G401 (cell line): ENCODE measurements at regions not wholly inside any gene's neighbourhood (a gene's known extent, or its start where the extent isn't known, plus 50 kb on each side); places are given as distances from the start of the nearest gene placed in this dataset.

ENCODE experiments used
- DNase-seq: peaks from one replicate; pipeline ENCODE4 v3.0.0-alpha.2; 2015; ENCODE audit warnings: low spot score
- in situ Hi-C: cut with HindIII; loops from 2 replicates; pipeline ENCODE4 v1.10.0; 2016; ENCODE audit warnings: low sequenced_read_pairs, mixed read lengths

GRCh38 chr4:166535865-166536264, 662.8 kb downstream of the TLL1 start:
- DNase-seq, result no peak
- in situ Hi-C loops, result no loop called here

- DNase-seq, result no peak
- in situ Hi-C loops, result no loop called here
Measured at GRCh38 chr4:166538491-166539005, 665.5 kb downstream of the TLL1 start.

GRCh38 chr4:166546009-166546408, 673.0 kb downstream of the TLL1 start:
- in situ Hi-C loops, result no loop called here
- no peak for DNase-seq

- DNase-seq, result no peak
- in situ Hi-C loops, result no loop called here
Measured at GRCh38 chr4:166577639-166578038, 656.7 kb downstream of the SPOCK3 start.

GRCh38 chr4:166585491-166585890, 648.8 kb downstream of the SPOCK3 start:
- in situ Hi-C loops, result no loop called here
- DNase-seq, result no peak

DNA sequence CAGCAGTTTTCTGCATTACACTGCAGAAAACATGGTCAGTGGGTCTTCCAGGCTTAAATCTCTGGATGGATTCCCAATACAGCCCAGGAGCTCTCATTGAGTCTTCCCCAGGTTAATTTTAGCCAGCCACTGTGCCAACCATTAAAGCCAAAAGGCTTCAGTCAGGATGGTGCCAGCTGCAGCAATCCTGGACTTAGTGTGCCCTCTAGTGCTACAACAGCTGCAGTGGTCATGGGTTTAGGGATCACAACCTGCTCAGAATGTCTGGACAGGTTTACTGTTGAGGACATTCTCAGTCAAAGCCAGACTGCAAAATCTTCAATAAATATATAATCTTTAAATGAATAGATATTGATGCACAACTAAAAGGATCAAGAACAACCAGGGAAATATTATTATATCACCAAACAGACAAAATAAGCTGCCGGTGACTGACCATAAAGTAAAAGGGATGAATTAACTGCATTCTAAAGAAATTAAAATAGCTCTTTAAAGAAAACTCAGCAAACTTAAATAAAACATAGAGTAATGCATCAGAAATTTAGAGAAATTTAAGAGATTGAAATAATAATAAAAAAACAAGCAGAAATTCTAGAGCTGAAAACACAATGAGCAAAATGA, 639.9 kb downstream of the SPOCK3 start:
- in situ Hi-C loops, result no loop called here
- peak; percentile 67 for DNase-seq

DNA sequence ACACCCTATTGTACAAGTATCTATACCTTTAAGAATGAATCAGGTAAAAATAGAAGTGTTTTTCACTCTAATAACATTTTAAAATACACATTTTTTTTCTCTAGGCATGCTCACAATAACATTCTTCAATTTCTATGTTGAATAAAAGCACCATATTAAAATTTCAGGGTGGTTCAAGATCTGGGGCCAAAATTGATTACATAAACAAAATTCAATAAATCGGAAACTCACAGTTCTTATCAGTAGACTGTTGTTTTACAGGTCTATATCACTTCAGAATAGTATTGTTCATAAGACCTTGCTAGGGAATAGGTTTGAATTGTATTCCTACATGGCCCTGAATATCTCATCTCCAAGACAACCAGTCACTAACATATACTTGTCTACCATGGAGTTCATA, 634.0 kb downstream of the SPOCK3 start:
- DNase-seq, result no peak
- in situ Hi-C loops, result no loop called here

GRCh38 chr4:166602068-166602467, 632.2 kb downstream of the SPOCK3 start:
- DNase-seq, result no peak
- in situ Hi-C loops, result no loop called here

DNA sequence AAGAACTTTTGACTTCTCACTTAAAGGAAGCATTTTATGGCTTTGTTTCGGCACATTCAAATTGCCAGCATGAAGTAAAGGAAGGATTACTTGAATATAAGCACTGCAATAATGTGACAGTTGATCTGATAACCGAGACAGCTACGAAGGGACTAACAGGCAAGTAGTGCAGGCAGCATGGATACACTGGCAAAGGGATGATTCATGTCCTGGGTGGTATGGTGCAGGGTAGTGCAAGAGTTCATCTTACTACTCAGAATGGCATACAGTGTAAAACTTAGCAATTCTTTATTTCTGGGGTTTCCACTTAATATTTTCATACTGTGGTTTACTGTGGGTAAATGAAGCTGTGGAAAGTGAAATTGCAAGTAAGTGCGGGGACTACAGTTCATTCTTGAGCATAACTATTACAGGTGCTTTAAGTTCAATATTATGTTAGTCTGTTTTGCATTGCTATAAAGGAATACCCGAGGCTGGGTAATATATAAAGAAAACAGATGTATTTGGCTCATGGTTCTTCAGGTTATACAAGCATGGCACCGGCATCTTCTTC, 611.8 kb downstream of the SPOCK3 start:
- DNase-seq, result no peak
- in situ Hi-C loops, result no loop called here

GRCh38 chr4:166625018-166625637, 609.2 kb downstream of the SPOCK3 start:
- in situ Hi-C loops, result no loop called here
- DNase-seq, result no peak

- no peak for DNase-seq
- in situ Hi-C loops, result no loop called here
Measured at GRCh38 chr4:166628454-166628853, 605.8 kb downstream of the SPOCK3 start.

DNA sequence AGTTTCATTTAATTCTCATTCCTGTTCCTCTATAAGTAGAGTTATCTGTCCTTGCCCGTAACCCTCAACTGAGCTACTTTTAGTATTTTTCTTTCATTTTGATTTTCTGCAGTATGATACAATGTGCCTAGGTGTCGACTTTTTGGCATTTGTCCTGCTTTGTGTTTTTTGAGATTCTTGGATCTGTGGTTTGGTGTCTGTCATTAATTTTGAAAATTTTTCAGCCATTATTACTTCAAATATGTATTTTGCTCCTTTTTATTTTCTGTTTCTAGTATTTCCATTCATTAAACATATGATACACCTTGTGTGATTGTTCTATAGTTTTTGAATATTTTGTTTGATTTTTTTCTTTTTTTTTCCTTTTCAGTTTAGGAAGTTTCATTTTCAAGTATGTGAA, 598.9 kb downstream of the SPOCK3 start:
- no peak for DNase-seq
- in situ Hi-C loops, result no loop called here

- DNase-seq, result no peak
- in situ Hi-C loops, result no loop called here
Measured at GRCh38 chr4:166637816-166638215, 596.5 kb downstream of the SPOCK3 start.

DNA sequence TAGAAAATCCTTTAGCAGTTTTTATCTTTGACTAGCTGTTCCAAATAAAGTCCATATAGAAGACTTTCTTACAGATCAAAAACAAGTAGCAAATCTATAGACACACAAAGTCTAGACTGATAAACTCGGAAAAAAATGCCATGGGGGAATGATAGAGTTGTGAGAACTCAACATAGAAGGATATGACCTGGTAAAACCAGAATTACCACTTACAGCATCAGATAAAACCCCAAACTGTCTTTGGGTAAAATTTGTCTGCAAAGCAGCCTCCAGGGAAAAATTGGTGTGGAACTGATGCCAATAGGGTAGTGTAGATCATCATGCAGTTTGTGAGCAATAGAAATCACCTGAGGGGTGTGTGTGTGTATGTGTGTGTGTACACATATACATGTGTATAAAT, 579.1 kb downstream of the SPOCK3 start:
- in situ Hi-C loops, result no loop called here
- no peak for DNase-seq

GRCh38 chr4:166655705-166656104, 578.6 kb downstream of the SPOCK3 start:
- no peak for DNase-seq
- in situ Hi-C loops, result no loop called here

GRCh38 chr4:166657261-166657660, 577.0 kb downstream of the SPOCK3 start:
- no peak for DNase-seq
- in situ Hi-C loops, result no loop called here

DNA sequence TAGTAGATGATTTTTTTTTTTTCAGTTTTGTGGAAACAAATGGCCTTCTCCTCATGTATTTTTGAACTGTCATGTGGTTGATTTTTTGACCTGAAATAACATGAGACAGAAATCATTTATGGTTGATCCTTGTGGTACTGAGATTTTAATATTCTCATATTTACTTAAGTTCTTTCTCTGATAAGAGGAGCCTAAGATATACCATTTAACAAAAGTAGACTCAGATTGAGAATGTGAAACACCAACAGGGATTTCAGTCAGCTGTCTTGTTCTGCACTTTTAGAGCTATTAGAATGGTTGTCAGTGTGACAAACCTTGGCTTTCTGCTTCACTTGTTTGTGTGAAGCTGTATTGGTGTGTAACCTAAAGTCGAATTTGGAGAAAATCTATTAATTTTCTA, 575.7 kb downstream of the SPOCK3 start:
- in situ Hi-C loops, result no loop called here
- no peak for DNase-seq

GRCh38 chr4:166662266-166662843, 571.9 kb downstream of the SPOCK3 start:
- in situ Hi-C loops, result no loop called here
- DNase-seq, result no peak

DNA sequence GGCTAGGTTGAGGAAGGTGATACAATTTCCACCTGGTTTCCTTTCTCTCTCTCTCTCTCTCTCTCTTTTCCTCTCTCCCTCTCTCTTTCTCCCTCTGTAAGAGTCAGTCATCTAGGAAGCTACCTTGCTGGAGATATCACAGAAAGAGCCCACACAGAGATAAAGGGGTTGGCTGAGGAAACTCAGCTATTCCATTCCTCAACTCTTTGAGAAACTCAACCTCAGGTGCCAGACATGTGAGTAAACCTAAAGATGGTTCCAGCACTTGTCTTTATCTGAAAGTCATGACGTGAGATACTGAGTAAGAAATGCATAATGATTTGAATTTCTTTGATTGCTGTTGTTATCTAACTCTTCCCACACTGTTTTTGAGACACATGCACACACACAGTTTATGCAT, 564.0 kb downstream of the SPOCK3 start:
- in situ Hi-C loops, result no loop called here
- no peak for DNase-seq

- DNase-seq, result no peak
- in situ Hi-C loops, result no loop called here
Measured at GRCh38 chr4:166673911-166674310, 560.4 kb downstream of the SPOCK3 start.

DNA sequence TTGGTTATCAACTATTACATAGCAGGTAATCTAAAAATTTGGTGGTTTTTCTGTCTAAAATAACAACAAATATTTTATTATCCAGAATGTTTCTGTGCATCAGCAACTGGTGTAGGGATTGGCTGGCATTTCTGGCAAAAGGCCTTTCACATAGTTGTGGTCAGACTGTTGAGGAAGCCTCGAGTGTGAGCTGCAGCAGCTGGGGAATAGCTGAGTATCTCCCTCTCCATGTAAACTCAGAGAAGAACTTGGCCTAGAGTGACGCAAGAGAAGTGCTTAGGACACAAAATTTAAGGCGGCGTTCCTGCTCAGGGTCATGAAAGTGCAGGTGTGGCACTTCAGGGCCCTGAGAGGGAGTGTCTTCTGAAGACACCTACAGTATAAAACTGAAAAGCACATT, 558.9 kb downstream of the SPOCK3 start:
- no peak for DNase-seq
- in situ Hi-C loops, result no loop called here
